ENCODE measurements at regions not wholly inside any gene's neighbourhood (a gene's known extent, or its start where the extent isn't known, plus 50 kb on each side); places are given as distances from the start of the nearest gene placed in this dataset.
A peak's percentile ranks its signal among the peaks of the same experiment; 100 is the strongest.

GRCh38 chr13:50448535-50448998, 394.9 kb downstream of the DLEU7 start:
- H3K4me3 ChIP-seq (ENCODE audit: low read depth, low read length): no peak overlapping the region
- TF ChIP-seq, protein P1, sequence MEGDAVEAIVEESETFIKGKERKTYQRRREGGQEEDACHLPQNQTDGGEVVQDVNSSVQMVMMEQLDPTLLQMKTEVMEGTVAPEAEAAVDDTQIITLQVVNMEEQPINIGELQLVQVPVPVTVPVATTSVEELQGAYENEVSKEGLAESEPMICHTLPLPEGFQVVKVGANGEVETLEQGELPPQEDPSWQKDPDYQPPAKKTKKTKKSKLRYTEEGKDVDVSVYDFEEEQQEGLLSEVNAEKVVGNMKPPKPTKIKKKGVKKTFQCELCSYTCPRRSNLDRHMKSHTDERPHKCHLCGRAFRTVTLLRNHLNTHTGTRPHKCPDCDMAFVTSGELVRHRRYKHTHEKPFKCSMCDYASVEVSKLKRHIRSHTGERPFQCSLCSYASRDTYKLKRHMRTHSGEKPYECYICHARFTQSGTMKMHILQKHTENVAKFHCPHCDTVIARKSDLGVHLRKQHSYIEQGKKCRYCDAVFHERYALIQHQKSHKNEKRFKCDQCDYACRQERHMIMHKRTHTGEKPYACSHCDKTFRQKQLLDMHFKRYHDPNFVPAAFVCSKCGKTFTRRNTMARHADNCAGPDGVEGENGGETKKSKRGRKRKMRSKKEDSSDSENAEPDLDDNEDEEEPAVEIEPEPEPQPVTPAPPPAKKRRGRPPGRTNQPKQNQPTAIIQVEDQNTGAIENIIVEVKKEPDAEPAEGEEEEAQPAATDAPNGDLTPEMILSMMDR (conservative IDR thresholded peaks at IDR 0.05; ENCODE audit: low read depth, low read length): no peak
- DNase-seq (ENCODE audit: low read depth): peak; percentile 65

DNA sequence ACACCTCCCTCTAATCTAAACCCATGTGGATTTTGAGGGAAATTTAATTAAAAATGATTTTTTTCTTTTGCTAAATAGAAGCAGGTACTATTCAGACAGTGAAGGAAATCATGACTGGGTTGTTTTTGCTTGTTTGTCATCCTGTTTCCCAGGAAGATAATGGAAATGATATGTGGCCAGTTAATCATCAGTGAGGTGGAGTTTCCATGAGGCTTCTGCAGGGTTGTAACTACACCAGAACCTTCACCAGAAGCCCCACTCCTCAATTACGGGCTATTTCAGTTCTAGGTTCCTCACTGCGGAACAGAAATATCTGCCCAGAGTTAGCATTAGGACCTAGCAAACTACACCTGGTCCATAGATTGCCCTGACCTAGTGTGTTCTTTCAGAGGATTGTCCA, 394.0 kb downstream of the DLEU7 start:
- DNase-seq (ENCODE audit: low read depth): no peak
- no peak overlapping the region for H3K4me3 ChIP-seq (ENCODE audit: low read depth, low read length)
- TF ChIP-seq, protein P1 (conservative IDR thresholded peaks at IDR 0.05; ENCODE audit: low read depth, low read length): no peak

DNA sequence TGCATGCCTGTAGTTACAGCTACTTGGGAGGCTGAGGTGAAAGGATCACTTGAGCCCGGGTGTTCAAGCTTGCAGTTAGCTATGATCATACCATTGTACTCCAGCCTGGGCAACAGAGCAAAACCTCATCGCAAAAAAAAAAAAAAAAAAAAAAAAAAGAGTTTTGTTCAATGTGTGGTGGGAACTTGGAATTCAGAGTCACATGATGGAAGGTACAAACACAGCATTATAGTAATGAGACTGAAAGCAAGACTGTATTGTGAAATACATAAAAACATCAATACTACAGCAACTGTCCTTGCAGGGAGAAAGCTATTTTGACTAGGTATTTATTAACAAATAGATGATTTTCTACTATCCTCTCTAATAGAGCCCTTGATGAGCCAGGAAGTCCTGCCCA, 393.2 kb downstream of the DLEU7 start:
- peak; percentile 88 for DNase-seq (ENCODE audit: low read depth)
- TF ChIP-seq, protein P1 (conservative IDR thresholded peaks at IDR 0.05; ENCODE audit: low read depth, low read length): no peak
- no peak overlapping the region for H3K4me3 ChIP-seq (ENCODE audit: low read depth, low read length)

DNA sequence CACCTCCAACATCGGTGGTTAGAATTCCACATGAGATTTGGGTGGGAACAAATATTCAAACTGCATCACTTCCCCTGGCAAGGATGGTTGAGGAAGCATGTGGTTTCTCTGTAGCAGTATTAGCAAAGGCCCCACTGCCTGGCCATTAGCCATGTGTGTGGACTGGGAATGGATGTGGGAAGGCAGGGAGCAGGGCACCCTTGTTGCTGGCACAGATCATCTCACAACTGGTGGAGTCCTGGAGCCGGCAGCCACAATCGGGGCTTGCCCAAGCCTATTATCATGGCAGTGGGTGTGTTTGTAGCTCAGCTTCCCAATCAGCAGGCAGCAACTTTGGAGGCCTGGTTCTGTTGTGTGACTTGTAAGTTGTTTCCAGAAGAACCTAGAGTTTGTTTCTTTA, 391.9 kb downstream of the DLEU7 start:
- TF ChIP-seq, protein P1 (conservative IDR thresholded peaks at IDR 0.05; ENCODE audit: low read depth, low read length): no peak

GRCh38 chr13:50452028-50452427, 391.5 kb downstream of the DLEU7 start:
- TF ChIP-seq, protein P1 (conservative IDR thresholded peaks at IDR 0.05; ENCODE audit: low read depth, low read length): no peak
- no peak for DNase-seq (ENCODE audit: low read depth)
- H3K4me3 ChIP-seq (ENCODE audit: low read depth, low read length): no peak overlapping the region

More for the DNA sequence above, 391.9 kb downstream of the DLEU7 start:
- no peak overlapping the region for H3K4me3 ChIP-seq (ENCODE audit: low read depth, low read length)
- no peak for DNase-seq (ENCODE audit: low read depth)

DNA sequence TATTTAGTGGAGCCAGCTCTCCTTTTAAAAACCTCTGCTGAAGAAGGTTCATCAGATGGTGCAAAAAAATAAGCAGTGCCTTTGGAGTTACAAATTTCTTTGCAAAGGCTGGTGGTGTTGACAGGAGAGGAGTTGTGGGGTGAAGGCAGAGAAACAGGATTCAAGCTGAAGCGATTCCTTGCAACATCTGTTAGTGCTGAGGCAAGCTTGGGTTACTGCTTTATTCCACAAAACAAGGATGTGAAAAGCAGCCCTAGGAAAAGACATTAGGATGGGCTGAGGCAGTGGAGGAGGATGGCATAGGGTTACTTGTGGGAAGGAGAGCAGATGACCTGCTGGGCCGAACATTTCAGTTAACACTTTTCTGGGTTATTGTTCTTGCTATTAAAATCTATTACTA, 390.7 kb downstream of the DLEU7 start:
- H3K4me3 ChIP-seq (ENCODE audit: low read depth, low read length): no peak overlapping the region
- TF ChIP-seq, protein P1 (conservative IDR thresholded peaks at IDR 0.05; ENCODE audit: low read depth, low read length): no peak
- no peak for DNase-seq (ENCODE audit: low read depth)

- no peak for DNase-seq (ENCODE audit: low read depth)
- TF ChIP-seq, protein P1 (conservative IDR thresholded peaks at IDR 0.05; ENCODE audit: low read depth, low read length): no peak
- no peak overlapping the region for H3K4me3 ChIP-seq (ENCODE audit: low read depth, low read length)
These were observed 390.3 kb downstream of the DLEU7 start for GRCh38 chr13:50453188-50453587.

All from epithelial cell of proximal tubule (primary cell).